ENCODE measurements at regions not wholly inside any gene's neighbourhood (a gene's known extent, or its start where the extent isn't known, plus 50 kb on each side); places are given as distances from the start of the nearest gene placed in this dataset.

- no peak for TF ChIP-seq CHD7 (IDR thresholded peaks at IDR 0.05; ENCODE audit: insufficient replicate concordance, low read length)
- no peak for TF ChIP-seq CBX5 (IDR thresholded peaks at IDR 0.05; ENCODE audit: low read depth, low read length)
- TF ChIP-seq RAD21 (IDR thresholded peaks at IDR 0.05 in 1 of 2, conservative IDR thresholded peaks at IDR 0.05 in 1 of 2; ENCODE audit: low read depth in 2 of 2, low read length in 2 of 2): no peak
- no peak for TF ChIP-seq SIRT6 (IDR thresholded peaks at IDR 0.05; ENCODE audit: low read length)
- TF ChIP-seq CHD2 (IDR thresholded peaks at IDR 0.05; ENCODE audit: low read length): no peak
- TF ChIP-seq POLR2A (IDR thresholded peaks at IDR 0.05; ENCODE audit: control extremely low read depth in 1 of 2, low read depth in 2 of 2, low read length in 2 of 2): no peak
- no peak for TF ChIP-seq USF2 (IDR thresholded peaks at IDR 0.05; ENCODE audit: low read length)
- TF ChIP-seq TAF7 (optimal IDR thresholded peaks at IDR 0.05; ENCODE audit: borderline replicate concordance, low read depth, low read length): no peak
- TF ChIP-seq TCF12 (IDR thresholded peaks at IDR 0.05; ENCODE audit: low read depth, low read length): no peak
- TF ChIP-seq MAFK (IDR thresholded peaks at IDR 0.05; ENCODE audit: low read depth, low read length): no peak
Measured at GRCh38 chr18:8895987-8896619, 190.7 kb downstream of the MTCL1 start (continued).

All from H1 (cell line).